H1 (cell line): ENCODE measurements at regions not wholly inside any gene's neighbourhood (a gene's known extent, or its start where the extent isn't known, plus 50 kb on each side); places are given as distances from the start of the nearest gene placed in this dataset.

ENCODE experiments used
- CTCF ChIA-PET: fragments of 300-600 bp; sonication (Branson Sonifier 250); formaldehyde crosslinking; loops from one replicate; lab custom pipeline; 2021; ENCODE audit not compliant: partially characterized antibody; lab: Charles Lee
- POLR2A ChIA-PET: fragments of 300-600 bp; sonication (Branson Sonifier 250); formaldehyde crosslinking; loops from one replicate; lab custom pipeline; 2021; ENCODE audit warnings: inconsistent platforms; ENCODE audit not compliant: partially characterized antibody; lab: Charles Lee
- DNase-seq, 2 experiments: peaks; one replicate each; pipeline versions ENCODE4 v3.0.0 to v3.0.0-alpha.2; 2010 to 2022; ENCODE audit warnings: low spot score in 2 of 2, low read depth in 1 of 2, mixed read lengths in 1 of 2
- FAIRE-seq: peaks from 2 replicates; lab custom pipeline; 2011; peaks lifted over from hg19 to GRCh38; lab: Jason Lieb, UNC
- H2AFZ ChIP-seq: 2 replicates; pipeline ENCODE4 v1.8.1; 2012; ENCODE audit warnings: low read length, inconsistent platforms
- H2AK5ac ChIP-seq: 2 replicates; pipeline ENCODE4 v1.6.1; 2013; ENCODE audit warnings: low read depth, low read length
- H2BK120ac ChIP-seq: replicated peaks from 2 replicates; pipeline ENCODE3; 2013; ENCODE audit warnings: low read depth, low read length, inconsistent platforms
- H2BK12ac ChIP-seq: 2 replicates; pipeline ENCODE4 v1.6.1; 2013; ENCODE audit warnings: low read depth, low read length
- H2BK15ac ChIP-seq: 2 replicates; pipeline ENCODE4 v1.6.1; 2013; ENCODE audit warnings: low read length
- H2BK20ac ChIP-seq: 2 replicates; pipeline ENCODE4 v1.6.1; 2013; ENCODE audit warnings: low read length
- H2BK5ac ChIP-seq: 2 replicates; pipeline ENCODE4 v1.6.1; 2013; ENCODE audit warnings: low read depth, low read length
- H3K14ac ChIP-seq: 2 replicates; pipeline ENCODE4 v1.6.1; 2013; ENCODE audit warnings: inconsistent platforms; ENCODE audit not compliant: insufficient read length
- H3K18ac ChIP-seq: 2 replicates; pipeline ENCODE4 v1.6.1; 2013; ENCODE audit warnings: low read length; ENCODE audit errors: extremely low read depth
- H3K23ac ChIP-seq: 2 replicates; pipeline ENCODE4 v1.6.1; 2013; ENCODE audit warnings: inconsistent platforms; ENCODE audit not compliant: insufficient read length
- H3K23me2 ChIP-seq: 2 replicates; pipeline ENCODE4 v1.6.1; 2013; ENCODE audit warnings: low read depth, low read length
- H3K27ac ChIP-seq: 2 replicates; pipeline ENCODE4 v1.6.1; 2011; ENCODE audit warnings: low read depth, low read length, inconsistent platforms
- H3K27me3 ChIP-seq, 4 experiments: replicated peaks in 1 of 4; 1 replicate in 1 of 4; 2 replicates in 3 of 4; pipeline versions ENCODE4 v1.6.1 to v1.8.1; 2011 to 2013; ENCODE audit warnings: low read length in 3 of 4, mild to moderate bottlenecking in 3 of 4, inconsistent platforms in 2 of 4, mixed read lengths in 2 of 4, moderate library complexity in 1 of 4; ENCODE audit not compliant: control insufficient read depth in 3 of 4, insufficient read depth in 3 of 4; ENCODE audit errors: extremely low read depth in 1 of 4
- H3K36me3 ChIP-seq, 4 experiments: 2 replicates each; pipeline versions ENCODE4 v1.6.1 to v1.8.1; 2011 to 2013; ENCODE audit warnings: mild to moderate bottlenecking in 4 of 4, low read length in 3 of 4, moderate library complexity in 2 of 4, control low read depth in 1 of 4, inconsistent platforms in 1 of 4; ENCODE audit not compliant: insufficient read depth in 4 of 4, control insufficient read depth in 2 of 4
- H3K4ac ChIP-seq: replicated peaks from 2 replicates; pipeline ENCODE3; 2013; ENCODE audit warnings: low read length, low read depth, mixed read lengths, inconsistent platforms; ENCODE audit not compliant: insufficient read length
- H3K4me1 ChIP-seq, 4 experiments: replicated peaks in 1 of 4; 1 replicate in 1 of 4; 2 replicates in 3 of 4; pipeline versions ENCODE4 v1.6.1 to v1.8.1; 2011 to 2013; ENCODE audit warnings: low read length in 3 of 4, inconsistent platforms in 2 of 4, mixed read lengths in 1 of 4; ENCODE audit not compliant: insufficient read depth in 4 of 4, control insufficient read depth in 3 of 4
- H3K4me2 ChIP-seq, 2 experiments: 2 replicates each; pipeline versions ENCODE4 v1.6.1 to v1.8.1; 2011 to 2013; ENCODE audit warnings: low read depth in 2 of 2, low read length in 2 of 2, control low read depth in 1 of 2, inconsistent platforms in 1 of 2, mild to moderate bottlenecking in 1 of 2; ENCODE audit not compliant: insufficient read depth in 1 of 2
- H3K4me3 ChIP-seq, 4 experiments: fragments of 200-600, 300-600 bp in 1 of 4; sonication (generic), shearing (Covaris generic), sonication (Bioruptor Twin) in 1 of 4; 2 replicates each; pipeline versions ENCODE4 v1.5.1 to v1.8.1; 2011 to 2016; ENCODE audit warnings: low read length in 4 of 4, low read depth in 3 of 4, control low read depth in 2 of 4, inconsistent platforms in 2 of 4, mild to moderate bottlenecking in 2 of 4, mixed read lengths in 1 of 4, moderate library complexity in 1 of 4; ENCODE audit not compliant: insufficient read depth in 2 of 4; ENCODE audit errors: extremely low read depth in 1 of 4
- H3K56ac ChIP-seq: replicated peaks from 2 replicates; pipeline ENCODE3; 2013; ENCODE audit warnings: low read depth, mild to moderate bottlenecking, mixed read lengths, low read length, inconsistent platforms; ENCODE audit not compliant: insufficient read length
- H3K79me1 ChIP-seq: 2 replicates; pipeline ENCODE4 v1.6.1; 2013; ENCODE audit warnings: low read depth, low read length, control low read depth
- H3K79me2 ChIP-seq, 2 experiments: 2 replicates each; pipeline versions ENCODE4 v1.6.1 to v1.8.1; 2012 to 2013; ENCODE audit warnings: low read length in 2 of 2, mild to moderate bottlenecking in 2 of 2, inconsistent platforms in 1 of 2; ENCODE audit not compliant: insufficient read depth in 2 of 2, control insufficient read depth in 1 of 2
- H3K9ac ChIP-seq, 4 experiments: replicated peaks in 1 of 4; 1 replicate in 1 of 4; 2 replicates in 3 of 4; pipeline versions ENCODE4 v1.6.1 to v1.8.1; 2011 to 2013; ENCODE audit warnings: low read depth in 3 of 4, low read length in 3 of 4, control low read depth in 2 of 4, mild to moderate bottlenecking in 2 of 4, moderate library complexity in 2 of 4, inconsistent platforms in 1 of 4; ENCODE audit errors: extremely low read depth in 1 of 4
- H3K9me3 ChIP-seq, 2 experiments: 2 replicates each; pipeline versions ENCODE4 v1.6.1 to v1.8.1; 2012 to 2013; ENCODE audit warnings: mild to moderate bottlenecking in 2 of 2, moderate library complexity in 2 of 2, control low read depth in 1 of 2, inconsistent platforms in 1 of 2, low read depth in 1 of 2, low read length in 1 of 2, mixed read lengths in 1 of 2; ENCODE audit not compliant: insufficient read depth in 2 of 2
- H4K20me1 ChIP-seq, 2 experiments: replicated peaks in 1 of 2; 2 replicates each; pipeline versions ENCODE3 to v1.8.1; 2011 to 2013; ENCODE audit warnings: inconsistent platforms in 2 of 2, low read length in 2 of 2, mild to moderate bottlenecking in 1 of 2; ENCODE audit not compliant: insufficient read depth in 2 of 2, control insufficient read depth in 1 of 2
- H4K5ac ChIP-seq: 2 replicates; pipeline ENCODE4 v1.6.1; 2013; ENCODE audit warnings: low read length, low read depth, mixed read lengths, inconsistent platforms; ENCODE audit not compliant: insufficient read length
- H4K8ac ChIP-seq: 2 replicates; pipeline ENCODE4 v1.8.0; 2013; ENCODE audit warnings: mild to moderate bottlenecking, moderate library complexity, low read length, inconsistent platforms; ENCODE audit not compliant: insufficient read depth; ENCODE audit errors: extremely low read depth
- H4K91ac ChIP-seq: replicated peaks from 2 replicates; pipeline ENCODE3; 2013; ENCODE audit warnings: low read length, mixed read lengths, inconsistent platforms; ENCODE audit not compliant: insufficient read length
- BCL11A ChIP-seq, 2 experiments: IDR thresholded peaks; one replicate each; pipeline ENCODE4 v1.6.1; 2011; ENCODE audit warnings: low read depth in 2 of 2, low read length in 2 of 2, mild to moderate bottlenecking in 2 of 2
- KDM1A ChIP-seq: fragments of 200-600, 300-600 bp; sonication (generic); IDR thresholded peaks from 2 replicates; pipeline ENCODE4 v1.7.1; 2016; ENCODE audit warnings: mild to moderate bottlenecking, low read length, borderline replicate concordance
- MAFK ChIP-seq: IDR thresholded peaks from 2 replicates; pipeline ENCODE4 v1.6.1; 2012; ENCODE audit warnings: low read depth, mild to moderate bottlenecking, improper control_type of control experiment, low read length
- NANOG ChIP-seq: IDR thresholded peaks from 2 replicates; pipeline ENCODE4 v1.6.1; 2011; ENCODE audit warnings: low read length, low read depth, mild to moderate bottlenecking, inconsistent platforms; ENCODE audit not compliant: insufficient read depth, poor library complexity, severe bottlenecking
- SP2 ChIP-seq: IDR thresholded peaks from 2 replicates; pipeline ENCODE4 v1.6.1; 2012; ENCODE audit warnings: mild to moderate bottlenecking, low read length, inconsistent platforms
- TBP ChIP-seq: IDR thresholded peaks from 2 replicates; pipeline ENCODE4 v1.6.1; 2011; ENCODE audit warnings: low read depth, low read length, improper control_type of control experiment
- TCF12 ChIP-seq: IDR thresholded peaks from 2 replicates; pipeline ENCODE4 v1.6.1; 2011; ENCODE audit warnings: low read depth, mild to moderate bottlenecking, low read length
- WGBS, 2 experiments: shearing (Covaris generic) in 1 of 2; methylation state at CpG; one replicate each; pipeline versions ENCODE4 v1.1.6 to v1.1.7; 2013 to 2015; ENCODE audit warnings: low lambda C conversion rate in 2 of 2, mixed read lengths in 2 of 2, inconsistent platforms in 1 of 2, low coverage in 1 of 2, missing lambda C conversion rate in 1 of 2; ENCODE audit not compliant: insufficient replicate concordance in 2 of 2, insufficient coverage in 1 of 2, insufficient read length in 1 of 2; ENCODE audit errors: extremely low coverage in 1 of 2, missing lambda C conversion rate in 1 of 2; 5-methylcytosine and 5-hydroxymethylcytosine counted together
- TF ChIP-seq, protein P1 (sequence below), 3 experiments: IDR thresholded peaks; 1 replicate in 2 of 3; 2 replicates in 1 of 3; pipeline versions ENCODE4 v1.5.1 to v1.6.1; 2011; ENCODE audit warnings: low read length in 3 of 3, mild to moderate bottlenecking in 3 of 3, inconsistent platforms in 2 of 3, low read depth in 1 of 3, moderate library complexity in 1 of 3; ENCODE audit not compliant: insufficient read depth in 1 of 3; ENCODE audit errors: control extremely low read depth in 1 of 3

- H2AK5ac ChIP-seq = no peak overlapping the region
- H4K5ac ChIP-seq = no peak overlapping the region
- no peak overlapping the region for H3K18ac ChIP-seq
- no peaks in the 10 kb centered on the region for H3K79me2 ChIP-seq
- POLR2A ChIA-PET = no interaction called here
- no peak overlapping the region for H2BK5ac ChIP-seq
- H3K9me3 ChIP-seq = no peaks in the 10 kb centered on the region
- H3K36me3 ChIP-seq = no peaks in the 10 kb centered on the region
- WGBS, 2 experiments = 81% methylated on average over 3 of the region's 3 CpGs; no CpG with 5 or more reads in 1 of the 2 experiments
- FAIRE-seq (no peak), DNase-seq (no peak)
- no peak overlapping the region for H2AFZ ChIP-seq
- H3K4me2 ChIP-seq = no peak overlapping the region
- no peaks in the 10 kb centered on the region for H4K20me1 ChIP-seq
- H3K4me1 ChIP-seq = no peaks in the 10 kb centered on the region
- H3K79me1 ChIP-seq = no peaks in the 10 kb centered on the region
- CTCF ChIA-PET = no interaction called here
- H4K8ac ChIP-seq = no peak overlapping the region
- no peak overlapping the region for H4K91ac ChIP-seq
- no peak overlapping the region for H3K23ac ChIP-seq
- no peaks in the 10 kb centered on the region for H3K23me2 ChIP-seq
- H2BK12ac ChIP-seq = no peak overlapping the region
- H3K4me3 ChIP-seq = no peak overlapping the region
- TF ChIP-seq SP2 (no peak), TCF12 (no peak), BCL11A (IDR thresholded peaks at IDR 0.05; ENCODE audit: low read depth in 2 of 2, low read length in 2 of 2) (no peak), MAFK (no peak), NANOG (no peak), KDM1A (no peak), TBP (no peak)
- TF ChIP-seq, protein P1, sequence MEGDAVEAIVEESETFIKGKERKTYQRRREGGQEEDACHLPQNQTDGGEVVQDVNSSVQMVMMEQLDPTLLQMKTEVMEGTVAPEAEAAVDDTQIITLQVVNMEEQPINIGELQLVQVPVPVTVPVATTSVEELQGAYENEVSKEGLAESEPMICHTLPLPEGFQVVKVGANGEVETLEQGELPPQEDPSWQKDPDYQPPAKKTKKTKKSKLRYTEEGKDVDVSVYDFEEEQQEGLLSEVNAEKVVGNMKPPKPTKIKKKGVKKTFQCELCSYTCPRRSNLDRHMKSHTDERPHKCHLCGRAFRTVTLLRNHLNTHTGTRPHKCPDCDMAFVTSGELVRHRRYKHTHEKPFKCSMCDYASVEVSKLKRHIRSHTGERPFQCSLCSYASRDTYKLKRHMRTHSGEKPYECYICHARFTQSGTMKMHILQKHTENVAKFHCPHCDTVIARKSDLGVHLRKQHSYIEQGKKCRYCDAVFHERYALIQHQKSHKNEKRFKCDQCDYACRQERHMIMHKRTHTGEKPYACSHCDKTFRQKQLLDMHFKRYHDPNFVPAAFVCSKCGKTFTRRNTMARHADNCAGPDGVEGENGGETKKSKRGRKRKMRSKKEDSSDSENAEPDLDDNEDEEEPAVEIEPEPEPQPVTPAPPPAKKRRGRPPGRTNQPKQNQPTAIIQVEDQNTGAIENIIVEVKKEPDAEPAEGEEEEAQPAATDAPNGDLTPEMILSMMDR (IDR thresholded peaks at IDR 0.05; ENCODE audit: control extremely low read depth in 1 of 3, insufficient read depth in 1 of 3, low read depth in 1 of 3, low read length in 3 of 3) = no peak
- no peak overlapping the region for H3K27ac ChIP-seq
- no peak overlapping the region for H2BK20ac ChIP-seq
- no peak overlapping the region for H2BK120ac ChIP-seq
- H3K27me3 ChIP-seq = no peaks in the 10 kb centered on the region
- H3K56ac ChIP-seq = no peak overlapping the region
- H3K14ac ChIP-seq = no peak overlapping the region
- H3K9ac ChIP-seq = no peak overlapping the region
- H3K4ac ChIP-seq = no peak overlapping the region
- no peak overlapping the region for H2BK15ac ChIP-seq
Observed at GRCh38 chr3:34449305-34449704, 650.9 kb downstream of the PDCD6IP start.
